GM18505 (cell line): ENCODE measurements at regions not wholly inside any gene's neighbourhood (a gene's known extent, or its start where the extent isn't known, plus 50 kb on each side); places are given as distances from the start of the nearest gene placed in this dataset.
"Not testable (repeated sequence)": the region's sequence is repeated elsewhere in the genome, so short reads cannot be mapped to it uniquely, and the experiment has no call there.

ENCODE experiments used
- ATAC-seq: cut with Tn5 transposase; IDR thresholded peaks from one replicate; pipeline ENCODE4 v1.9.1; 2021; ENCODE audit not compliant: unreplicated experiment
- POLR2A ChIP-seq: IDR thresholded peaks from 4 replicates; pipeline ENCODE4 v1.6.1; 2011; ENCODE audit warnings: borderline replicate concordance; ENCODE audit not compliant: insufficient read depth, insufficient read length; ENCODE audit errors: extremely low read depth

DNA sequence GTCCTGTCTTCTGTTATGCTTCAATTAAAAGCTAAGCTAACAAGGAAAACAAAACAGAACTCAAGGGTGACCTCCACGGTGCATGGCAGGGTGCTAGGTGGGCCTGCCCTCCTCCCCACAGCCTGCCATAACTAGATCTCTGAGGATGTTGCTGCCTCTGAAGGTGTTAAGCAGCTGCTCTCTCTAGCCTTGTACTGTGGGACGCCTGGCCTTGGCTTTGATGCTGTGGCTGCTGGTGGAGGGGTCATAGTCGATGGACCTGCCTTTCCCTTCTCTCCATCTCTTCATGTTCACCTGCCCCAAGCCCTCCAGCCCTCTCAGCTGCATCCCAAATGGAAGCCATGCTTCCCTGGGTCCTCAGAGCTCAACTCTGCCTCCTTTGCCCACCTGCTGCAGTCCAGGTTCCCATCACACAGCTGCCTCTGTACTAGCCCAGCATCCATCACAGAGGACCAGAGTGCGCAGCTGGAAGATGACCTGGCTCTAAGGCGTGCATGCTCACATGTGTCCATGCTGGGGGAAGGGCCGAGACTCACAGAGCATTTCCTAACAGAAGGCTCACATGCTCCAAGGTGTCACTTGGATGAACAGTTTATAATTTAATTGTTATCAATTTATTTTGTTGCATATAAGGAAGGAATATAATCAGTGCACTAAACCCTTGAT is 180.3 kb upstream of the E2F8 start:
- no peak for TF ChIP-seq POLR2A
- no peak for ATAC-seq

GRCh38 chr11:19419808-19420207 is 179.1 kb upstream of the E2F8 start:
- no peak for TF ChIP-seq POLR2A
- ATAC-seq: no peak

- no peak for ATAC-seq
These were observed 178.4 kb upstream of the E2F8 start for GRCh38 chr11:19419021-19419750.

DNA sequence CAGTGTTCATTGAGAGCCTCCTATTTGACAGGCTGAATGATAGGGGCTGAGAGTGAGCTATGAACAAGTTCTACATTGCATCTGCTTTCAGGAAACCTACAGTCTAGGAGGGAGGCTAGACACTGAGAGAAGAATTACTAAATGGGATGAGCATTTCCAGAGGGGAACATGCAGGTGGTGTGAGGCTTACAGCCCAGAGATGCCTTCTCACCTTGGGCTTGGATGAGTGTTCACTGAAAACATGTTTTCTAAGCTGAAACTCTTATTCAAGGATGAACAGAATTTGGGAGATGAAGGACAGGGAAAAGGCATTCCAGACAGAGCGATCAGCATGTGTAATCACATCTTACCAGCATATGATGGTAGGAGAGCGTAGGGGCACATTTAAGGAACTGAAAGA is 177.5 kb upstream of the E2F8 start:
- TF ChIP-seq POLR2A: no peak

More at GRCh38 chr11:19419021-19419750, 178.4 kb upstream of the E2F8 start:
- no peak for TF ChIP-seq POLR2A

DNA sequence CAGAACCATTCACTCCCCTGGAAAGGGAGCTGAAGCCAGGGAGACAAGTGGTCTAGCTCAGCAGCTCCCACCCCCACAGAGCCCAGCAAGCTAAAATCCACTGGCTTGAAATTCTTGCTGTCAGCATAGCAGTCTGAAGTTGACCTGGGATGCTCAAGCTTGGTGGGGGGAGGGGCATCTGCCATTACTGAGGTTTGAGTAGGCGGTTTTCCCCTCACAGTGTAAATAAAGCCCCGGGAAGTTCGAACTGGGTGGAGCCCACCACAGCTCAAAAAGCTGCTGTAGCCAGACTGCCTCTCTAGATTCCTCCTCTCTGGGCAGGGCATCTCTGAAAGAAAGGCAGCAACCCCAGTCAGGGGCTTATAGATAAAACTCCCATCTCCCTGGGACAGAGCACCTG is 171.3 kb upstream of the E2F8 start:
- not testable (repeated sequence) for ATAC-seq

More for the DNA sequence above, 177.5 kb upstream of the E2F8 start:
- ATAC-seq: no peak

DNA sequence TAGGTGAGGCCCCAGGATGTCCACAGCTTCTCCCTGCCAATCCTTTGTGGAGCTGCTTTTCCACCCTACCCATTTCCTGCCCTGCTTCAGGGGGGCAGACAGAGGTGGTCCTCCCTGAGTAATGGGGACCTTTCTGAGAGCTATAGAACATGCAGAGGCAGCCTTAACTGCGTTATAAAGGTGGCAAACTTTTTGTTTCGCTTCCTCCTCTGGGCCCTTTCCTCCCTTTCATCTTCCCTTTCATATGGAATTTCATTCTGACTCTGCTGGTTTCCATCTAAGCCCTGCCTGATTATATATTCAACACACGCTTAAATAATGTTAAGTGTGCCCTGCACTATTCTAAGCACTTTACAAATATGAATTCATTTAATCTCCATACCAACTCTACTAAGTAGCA is 169.3 kb upstream of the E2F8 start:
- no peak for TF ChIP-seq POLR2A
- peak; percentile 58 for ATAC-seq

- no peak for TF ChIP-seq POLR2A
- ATAC-seq: no peak
These were observed 168.6 kb upstream of the E2F8 start for GRCh38 chr11:19409307-19409706.

GRCh38 chr11:19407677-19408270 is 167.0 kb upstream of the E2F8 start:
- TF ChIP-seq POLR2A: no peak
- no peak for ATAC-seq

DNA sequence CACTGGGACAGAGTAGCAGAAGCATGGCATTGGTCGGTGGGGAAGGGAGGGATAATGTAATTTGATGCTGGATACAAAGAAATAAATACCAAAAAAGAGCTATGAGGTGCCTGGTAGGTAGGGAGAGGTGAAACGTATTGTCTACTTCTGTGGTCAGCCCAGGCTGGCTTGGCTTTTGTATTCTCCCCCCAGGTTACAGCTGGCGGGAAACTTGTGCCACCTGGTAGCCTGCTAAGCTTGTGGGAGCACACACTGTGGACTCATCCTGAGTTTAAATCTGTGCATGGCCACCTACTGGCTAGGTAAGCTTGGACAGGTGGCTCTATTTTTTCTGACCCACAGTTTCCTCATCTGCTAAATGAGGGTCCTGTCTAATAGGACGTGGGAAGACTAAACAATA is 165.2 kb upstream of the E2F8 start:
- no peak for TF ChIP-seq POLR2A
- ATAC-seq: no peak

DNA sequence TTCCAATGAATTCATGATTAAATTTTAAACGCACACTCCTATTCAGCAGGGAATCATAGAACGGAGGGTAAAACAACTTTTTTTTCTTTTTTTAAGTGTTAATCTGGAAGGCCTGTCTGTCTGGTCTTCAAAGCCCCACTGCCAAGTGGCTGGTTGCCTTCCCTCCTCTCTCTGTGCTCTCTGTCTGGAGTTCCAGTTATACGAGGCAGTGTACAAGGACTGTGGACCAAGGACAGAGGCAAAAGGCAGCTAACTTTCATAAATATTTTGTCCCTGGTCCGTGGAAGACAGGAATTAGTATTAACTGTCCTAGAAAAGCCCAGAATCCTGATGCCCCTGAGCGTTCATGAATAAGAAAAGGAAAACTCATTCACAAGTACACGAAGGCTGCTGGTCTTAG is 164.0 kb upstream of the E2F8 start:
- ATAC-seq: no peak
- TF ChIP-seq POLR2A: no peak

GRCh38 chr11:19403196-19403895 is 162.6 kb upstream of the E2F8 start:
- no peak for TF ChIP-seq POLR2A
- no peak for ATAC-seq

DNA sequence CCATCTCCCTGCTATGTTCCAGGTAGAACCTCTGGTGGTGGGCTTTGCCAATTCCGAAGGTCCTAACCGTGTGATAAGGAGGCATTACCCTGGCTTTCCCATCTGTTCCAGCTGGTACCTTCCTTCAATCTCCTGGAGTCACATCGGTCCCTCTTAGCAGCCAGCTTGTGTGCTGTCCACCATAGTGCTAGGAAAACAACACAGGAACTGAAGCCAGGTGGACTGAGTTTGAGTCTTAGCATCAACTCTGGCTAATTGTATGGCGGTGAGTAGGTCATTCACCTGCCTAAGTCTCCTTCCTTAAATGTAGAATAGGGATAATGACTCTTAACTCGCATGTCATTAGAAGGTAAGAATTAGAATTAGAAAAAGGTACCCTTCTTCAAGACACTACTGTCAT is 159.6 kb upstream of the E2F8 start:
- no peak for TF ChIP-seq POLR2A
- no peak for ATAC-seq

DNA sequence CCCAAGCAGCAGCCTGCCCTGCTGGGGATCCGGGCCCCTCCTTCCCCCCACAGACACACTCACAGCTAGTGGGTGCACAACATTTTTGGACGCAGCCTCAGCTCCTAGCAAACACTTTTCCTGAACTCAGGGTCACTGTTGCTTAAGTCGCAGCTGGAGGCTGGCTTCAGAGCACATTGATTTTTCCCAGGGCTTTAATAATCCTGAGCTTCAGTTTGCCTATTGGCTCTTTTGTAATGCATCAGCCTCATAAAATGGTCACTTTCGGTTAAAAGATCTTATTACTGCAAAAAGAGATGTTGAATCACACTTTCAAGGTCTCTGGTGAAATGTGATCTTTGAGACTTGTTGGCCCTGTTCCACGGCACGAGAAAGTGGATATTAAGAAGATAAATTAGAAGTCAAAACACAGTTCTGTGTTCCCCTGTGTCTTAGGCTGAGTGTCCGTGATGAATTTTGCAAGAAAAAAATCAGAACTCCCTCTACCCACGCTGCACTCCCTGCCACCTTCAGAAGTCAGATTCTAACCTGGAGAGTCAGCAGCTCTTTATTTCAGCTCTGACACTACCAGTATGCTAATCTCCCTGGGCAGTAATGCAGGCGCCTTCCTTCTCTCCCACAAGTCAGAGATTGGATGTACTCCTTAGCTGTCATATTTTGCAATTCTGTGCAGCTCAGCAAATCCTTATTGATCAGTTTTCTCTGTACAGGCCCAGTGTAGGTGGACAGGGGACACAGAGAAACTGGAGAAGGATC is 158.2 kb upstream of the E2F8 start:
- no peak for TF ChIP-seq POLR2A
- no peak for ATAC-seq

DNA sequence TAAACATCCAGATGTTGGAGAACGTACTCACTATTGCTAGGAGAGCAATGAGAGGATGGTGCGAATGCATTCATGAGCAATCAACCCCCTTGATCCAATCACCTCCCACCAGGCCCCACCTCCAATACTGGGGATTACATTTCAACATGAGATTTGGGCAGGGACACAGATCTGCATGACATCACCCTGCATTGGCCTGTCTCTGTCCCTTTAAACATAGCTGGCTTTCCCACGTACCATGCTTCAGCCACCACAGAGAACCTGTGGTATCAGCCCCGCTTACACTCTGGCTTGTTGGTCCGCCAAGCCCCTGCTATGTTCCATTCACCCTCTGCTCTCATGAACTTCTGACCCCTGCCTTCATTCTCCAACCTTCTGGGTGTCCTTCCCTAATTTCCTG is 157.5 kb upstream of the E2F8 start:
- ATAC-seq: no peak
- no peak for TF ChIP-seq POLR2A

GRCh38 chr11:19395050-19395449 is 154.3 kb upstream of the E2F8 start:
- ATAC-seq: peak; percentile 13

More at GRCh38 chr11:19395050-19395449, 154.3 kb upstream of the E2F8 start:
- TF ChIP-seq POLR2A: no peak
